Astrocyte (in vitro differentiated cells and primary cell): ENCODE measurements at regions not wholly inside any gene's neighbourhood (a gene's known extent, or its start where the extent isn't known, plus 50 kb on each side); places are given as distances from the start of the nearest gene placed in this dataset.

Experiments used
- EZH2 ChIP-seq: IDR thresholded peaks from 2 replicates; pipeline ENCODE4 v1.6.1; 2012; ENCODE audit warnings: mild to moderate bottlenecking, low read length, inconsistent platforms; ENCODE audit not compliant: insufficient read depth
- TF ChIP-seq, protein P1 (sequence below): IDR thresholded peaks from 2 replicates; pipeline ENCODE4 v1.5.1; 2011; ENCODE audit warnings: low read depth, mild to moderate bottlenecking, inconsistent platforms, low read length, moderate library complexity; ENCODE audit not compliant: insufficient read depth

GRCh38 chr21:35871906-35872305 lies 188.4 kb downstream of the SETD4 start:
- no peak for TF ChIP-seq EZH2
- TF ChIP-seq, protein P1, sequence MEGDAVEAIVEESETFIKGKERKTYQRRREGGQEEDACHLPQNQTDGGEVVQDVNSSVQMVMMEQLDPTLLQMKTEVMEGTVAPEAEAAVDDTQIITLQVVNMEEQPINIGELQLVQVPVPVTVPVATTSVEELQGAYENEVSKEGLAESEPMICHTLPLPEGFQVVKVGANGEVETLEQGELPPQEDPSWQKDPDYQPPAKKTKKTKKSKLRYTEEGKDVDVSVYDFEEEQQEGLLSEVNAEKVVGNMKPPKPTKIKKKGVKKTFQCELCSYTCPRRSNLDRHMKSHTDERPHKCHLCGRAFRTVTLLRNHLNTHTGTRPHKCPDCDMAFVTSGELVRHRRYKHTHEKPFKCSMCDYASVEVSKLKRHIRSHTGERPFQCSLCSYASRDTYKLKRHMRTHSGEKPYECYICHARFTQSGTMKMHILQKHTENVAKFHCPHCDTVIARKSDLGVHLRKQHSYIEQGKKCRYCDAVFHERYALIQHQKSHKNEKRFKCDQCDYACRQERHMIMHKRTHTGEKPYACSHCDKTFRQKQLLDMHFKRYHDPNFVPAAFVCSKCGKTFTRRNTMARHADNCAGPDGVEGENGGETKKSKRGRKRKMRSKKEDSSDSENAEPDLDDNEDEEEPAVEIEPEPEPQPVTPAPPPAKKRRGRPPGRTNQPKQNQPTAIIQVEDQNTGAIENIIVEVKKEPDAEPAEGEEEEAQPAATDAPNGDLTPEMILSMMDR = no peak
